Suprapubic skin (tissue), 3 donors: ENCODE measurements at regions not wholly inside any gene's neighbourhood (a gene's known extent, or its start where the extent isn't known, plus 50 kb on each side); places are given as distances from the start of the nearest gene placed in this dataset.

Experiments used
- CTCF ChIP-seq, 2 donors: fragments of 200-600 bp in 1 of 2; fragments of 450-650 bp in 1 of 2; sonication (generic) in 1 of 2; IDR thresholded peaks; one replicate each; pipeline ENCODE4 v1.5.1; 2016 to 2019; ENCODE audit warnings: antibody characterized with exemption in 2 of 2, mild to moderate bottlenecking in 1 of 2, moderate library complexity in 1 of 2
- EP300 ChIP-seq: sonication (generic); formaldehyde crosslinking; IDR thresholded peaks from one replicate; pipeline ENCODE4 v1.6.1; 2017; ENCODE audit warnings: antibody characterized with exemption

GRCh38 chr3:74479915-74480314, 134.5 kb downstream of the CNTN3 start:
- TF ChIP-seq CTCF (IDR thresholded peaks at IDR 0.05): no peak
- no peak for TF ChIP-seq EP300
